HG02981 (cell line): ENCODE measurements at regions not wholly inside any gene's neighbourhood (a gene's known extent, or its start where the extent isn't known, plus 50 kb on each side); places are given as distances from the start of the nearest gene placed in this dataset.
"Not testable (repeated sequence)": the region's sequence is repeated elsewhere in the genome, so short reads cannot be mapped to it uniquely, and the experiment has no call there.

Experiments
- ATAC-seq: cut with Tn5 transposase; IDR thresholded peaks from one replicate; pipeline ENCODE4 v1.9.1; 2021; ENCODE audit warnings: mild to moderate bottlenecking, moderate library complexity; ENCODE audit not compliant: unreplicated experiment

DNA sequence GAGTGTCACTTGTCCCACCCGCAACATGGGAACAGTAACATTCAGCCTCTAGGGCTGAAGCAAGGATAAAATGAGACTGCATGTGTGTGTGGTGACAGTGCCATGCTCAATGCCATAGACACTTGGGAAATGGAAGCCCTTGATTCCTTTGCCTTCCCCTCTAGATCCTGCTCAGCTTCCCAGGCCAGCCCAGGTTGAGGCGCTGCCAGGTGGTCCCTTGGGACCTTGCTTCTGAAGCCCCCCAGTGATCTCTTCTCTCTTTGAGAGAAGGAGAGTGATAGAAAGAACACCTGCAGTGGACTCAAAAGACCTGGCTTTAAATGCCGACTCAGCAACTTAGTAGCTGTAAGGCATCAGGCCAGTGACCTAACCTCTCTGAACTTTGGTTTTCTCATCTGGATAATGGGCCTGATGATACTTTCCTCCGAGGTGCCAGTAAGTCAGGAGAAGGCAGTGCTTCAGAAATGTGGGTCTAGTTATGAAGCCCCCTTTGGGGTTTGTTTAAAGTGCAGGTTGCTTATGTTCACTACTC lies 144.5 kb downstream of the RPLP1 start:
- ATAC-seq = no peak

DNA sequence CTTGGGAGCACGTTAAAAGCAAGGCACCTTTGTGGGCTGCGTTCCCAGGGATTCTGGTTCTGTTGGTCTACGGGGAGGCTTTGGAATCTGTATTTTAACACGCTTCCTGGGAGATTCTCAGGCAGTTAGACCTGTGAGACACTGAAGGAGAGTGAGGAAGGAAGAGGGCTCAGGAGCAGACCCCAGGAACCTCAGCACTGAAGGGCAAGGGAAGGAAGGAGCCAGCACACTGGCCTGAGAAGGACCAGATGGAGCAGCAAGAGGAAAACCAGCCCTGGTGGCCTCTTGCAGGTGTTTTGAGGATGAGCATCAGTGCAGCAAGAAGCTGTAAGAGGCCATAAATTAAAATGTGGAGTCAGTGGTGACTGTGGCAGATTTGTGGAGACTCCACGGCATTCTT lies 146.7 kb downstream of the RPLP1 start:
- no peak for ATAC-seq

DNA sequence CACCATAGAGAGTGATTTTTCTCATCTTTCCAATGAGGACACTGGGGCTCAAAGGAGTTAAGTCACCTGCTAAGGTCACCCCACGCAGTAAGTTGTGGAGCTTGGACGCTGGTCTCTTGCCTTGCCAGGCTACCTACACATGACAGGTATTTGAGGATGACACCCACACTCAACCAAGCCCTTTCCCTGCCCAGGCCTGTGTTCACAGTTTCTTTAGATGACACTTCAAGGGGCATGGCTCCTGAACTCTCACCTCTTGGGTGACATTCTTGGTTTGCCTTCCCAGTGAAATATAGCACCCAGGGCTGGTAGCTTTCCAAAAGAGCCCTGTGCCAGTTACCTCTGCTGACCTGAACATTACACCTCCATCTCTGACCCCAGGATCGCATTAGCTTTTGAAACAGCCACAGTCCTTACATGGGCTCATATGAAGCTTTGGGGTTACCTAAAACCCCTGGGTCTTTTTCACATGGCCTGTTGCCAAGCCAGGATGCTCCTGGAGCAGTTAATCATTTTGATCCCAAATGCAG lies 148.0 kb downstream of the RPLP1 start:
- ATAC-seq = no peak

DNA sequence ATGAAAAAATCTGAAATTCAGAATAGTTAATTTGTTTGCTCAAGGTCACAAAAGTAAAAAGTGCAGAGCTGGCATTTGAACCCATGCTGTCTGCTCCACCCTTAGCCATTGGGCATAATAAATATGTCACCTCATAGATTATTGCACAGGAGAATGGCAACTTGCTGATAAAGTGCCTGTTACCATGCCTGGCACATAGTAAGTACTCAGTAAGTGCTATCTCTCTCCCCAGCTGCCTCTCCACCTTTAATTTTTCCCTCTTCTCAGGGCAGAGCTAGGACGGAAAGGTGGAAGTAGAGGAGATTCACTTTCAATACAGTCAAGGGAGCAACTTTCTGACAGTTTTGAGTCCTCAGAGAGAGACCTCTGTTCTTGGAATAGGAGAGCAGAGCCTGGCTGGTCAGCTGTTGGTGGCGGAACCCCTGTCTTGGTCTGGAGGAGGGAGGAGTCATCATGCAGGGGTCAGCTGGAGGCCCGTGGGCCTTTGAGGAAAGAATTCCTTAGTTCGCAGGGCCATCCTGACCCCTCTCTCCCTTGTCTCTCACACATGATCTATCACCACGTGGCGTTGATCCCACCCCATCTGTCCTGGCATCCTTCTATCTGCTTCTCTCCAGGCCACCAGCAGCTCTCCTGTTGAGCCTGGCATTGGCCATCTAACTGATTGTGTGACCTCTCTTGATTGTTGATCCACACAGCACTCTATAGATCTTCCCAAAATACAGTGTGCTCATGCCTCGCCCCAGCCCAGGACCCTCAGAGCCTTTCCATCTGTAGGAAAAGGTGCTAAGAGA lies 149.3 kb downstream of the RPLP1 start:
- ATAC-seq = no peak

DNA sequence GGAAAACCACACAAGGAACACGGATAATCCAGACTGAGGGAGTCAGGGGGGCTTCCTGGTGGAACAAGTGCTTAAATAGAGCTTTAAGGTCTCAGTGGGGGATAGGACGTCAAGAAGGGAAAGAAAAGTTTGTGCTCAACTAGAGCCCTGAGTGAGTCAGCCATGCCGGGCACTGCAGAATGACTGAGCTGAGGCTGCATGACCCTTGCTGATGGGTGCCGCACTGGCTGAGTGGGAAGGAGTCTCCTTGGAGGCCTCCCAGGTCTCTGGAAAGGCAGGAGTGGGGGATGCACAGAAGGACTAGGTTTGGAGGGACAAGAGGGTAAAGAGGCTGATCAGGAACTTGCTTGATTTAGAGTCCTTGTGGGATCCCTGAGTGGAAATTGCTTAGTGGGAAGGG lies 150.3 kb downstream of the RPLP1 start:
- no peak for ATAC-seq

DNA sequence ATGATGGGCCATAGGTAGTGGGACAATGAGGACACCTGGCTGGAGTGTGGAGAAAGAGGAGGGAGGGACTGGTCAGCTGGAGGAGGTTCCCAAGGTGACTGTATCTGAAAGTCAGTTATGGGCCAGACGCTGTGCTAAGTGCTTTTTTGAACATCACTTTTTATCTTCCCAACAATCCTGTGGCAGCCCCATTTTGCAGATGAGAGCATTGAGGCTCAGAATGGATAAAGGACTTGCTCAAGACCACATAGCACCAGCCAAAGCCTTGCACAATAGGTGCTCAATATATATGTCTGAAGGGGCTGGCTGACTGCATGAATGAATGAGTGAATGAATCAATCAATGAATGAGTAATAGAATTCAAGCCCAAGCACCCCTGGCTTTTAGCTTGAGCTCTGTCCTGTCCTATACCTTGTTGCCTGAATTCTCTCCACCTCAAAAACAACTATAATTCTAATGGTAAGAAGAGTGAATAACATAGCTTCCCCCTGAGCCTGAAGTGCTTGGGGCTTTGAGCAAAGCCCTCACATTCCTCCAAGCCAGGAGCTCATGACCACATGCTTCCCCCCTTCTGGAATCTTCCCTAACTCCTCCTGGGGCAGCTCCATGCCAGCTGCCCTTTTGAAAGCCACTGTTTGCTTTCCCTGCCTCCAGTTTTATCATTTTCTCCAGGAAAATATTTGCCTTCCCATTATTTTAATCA lies 150.9 kb downstream of the RPLP1 start:
- no peak for ATAC-seq

DNA sequence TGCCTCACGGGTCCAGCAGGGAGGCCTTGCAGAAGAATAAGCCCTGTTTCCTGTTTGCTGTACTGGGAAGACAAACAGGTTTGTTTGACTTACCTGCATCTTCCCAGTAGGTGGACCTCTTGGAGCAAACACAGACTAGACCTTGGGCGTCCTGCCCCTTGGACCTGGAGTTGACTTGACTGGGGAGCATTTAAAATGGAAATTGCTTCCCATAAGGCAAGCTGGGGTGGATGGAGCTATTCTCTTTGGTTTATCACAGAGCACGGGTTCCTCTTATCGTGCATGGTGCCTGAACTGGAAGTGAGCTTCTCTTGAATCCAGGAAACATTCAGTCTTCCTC lies 151.4 kb downstream of the RPLP1 start:
- ATAC-seq = no peak

DNA sequence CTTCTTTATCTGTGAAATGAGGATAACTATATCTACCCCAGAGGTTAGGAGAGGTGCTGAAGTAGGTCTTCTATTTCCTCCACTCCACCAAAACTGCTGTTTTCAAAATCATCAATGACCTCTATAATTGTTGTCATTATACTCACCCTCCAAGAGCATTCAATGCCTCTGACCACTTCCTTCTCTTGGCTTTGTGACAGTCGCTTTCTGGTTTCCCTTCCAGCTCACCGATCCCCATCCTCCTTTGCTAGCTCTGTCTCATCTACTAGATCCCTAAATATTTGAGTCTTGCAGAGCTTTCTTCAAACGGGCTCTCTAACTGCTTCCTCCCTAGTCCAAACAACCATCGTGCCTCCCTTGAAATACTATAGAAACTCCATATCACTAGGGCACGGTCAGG lies 153.5 kb downstream of the RPLP1 start:
- ATAC-seq = no peak

DNA sequence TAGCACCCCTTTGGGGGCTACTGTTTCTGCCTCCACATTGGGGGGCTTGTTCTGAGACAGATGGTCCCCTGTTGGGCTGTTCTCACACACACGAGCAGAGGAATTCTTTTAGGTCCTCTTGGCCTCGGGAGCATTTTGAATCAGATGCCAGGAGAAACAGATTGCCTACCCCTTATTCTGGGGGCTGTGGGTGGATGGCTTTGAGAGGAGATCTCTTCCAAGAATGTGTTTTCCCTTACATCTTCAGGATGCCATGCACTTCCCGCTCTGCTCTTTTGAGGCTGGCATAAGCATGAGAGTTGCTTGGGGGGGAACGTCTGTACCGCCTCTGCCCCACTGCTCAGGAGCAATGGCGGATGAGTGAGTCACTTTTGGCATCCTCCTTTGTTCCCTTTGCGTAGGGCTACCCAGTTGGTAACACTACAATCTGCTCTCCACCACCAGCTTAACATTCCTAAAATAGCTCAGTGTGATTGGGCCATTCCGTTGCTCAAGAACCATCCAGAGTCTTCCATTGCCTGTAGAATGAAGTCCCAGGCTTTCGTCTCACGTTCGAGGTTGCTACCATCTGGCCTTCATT lies 154.4 kb downstream of the RPLP1 start:
- ATAC-seq = no peak

DNA sequence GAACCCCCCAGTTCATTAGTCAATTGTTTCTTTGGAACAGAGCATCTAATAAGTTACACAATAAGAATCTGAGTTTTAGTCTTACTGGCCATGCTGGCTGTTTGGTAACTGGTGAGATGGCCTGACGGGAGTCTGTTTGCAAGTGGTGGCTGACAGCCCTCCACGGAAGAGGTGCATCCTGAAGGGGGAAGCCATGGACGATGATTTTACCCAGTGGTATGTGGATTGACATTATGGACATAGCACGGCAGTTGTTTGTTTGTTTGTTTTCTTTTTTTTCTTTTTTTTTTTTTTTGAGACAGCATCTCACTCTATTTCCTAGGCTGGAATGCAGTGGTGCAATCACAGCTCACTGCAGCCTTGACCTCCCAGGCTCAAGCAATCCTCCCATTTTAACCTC lies 156.0 kb downstream of the RPLP1 start:
- no peak for ATAC-seq

DNA sequence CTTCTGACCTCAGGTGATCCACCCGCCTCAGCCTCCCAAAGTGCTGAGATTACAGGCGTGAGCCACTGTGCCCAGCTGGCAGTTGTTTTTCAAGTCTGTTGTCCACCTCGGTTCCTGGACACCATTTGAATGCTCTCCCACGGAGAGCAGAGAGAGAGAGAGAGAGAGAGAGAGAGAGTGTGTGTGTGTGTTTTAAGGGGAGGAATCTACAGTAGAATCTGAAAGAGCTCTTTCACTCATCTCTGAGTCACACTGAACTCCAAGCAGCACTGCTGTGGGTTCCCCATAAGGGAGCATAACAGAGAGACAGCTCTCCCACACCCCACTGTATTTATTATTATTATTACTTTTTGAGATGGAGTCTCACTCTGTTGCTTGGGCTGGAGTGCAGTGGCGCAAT lies 156.6 kb downstream of the RPLP1 start:
- no peak for ATAC-seq

DNA sequence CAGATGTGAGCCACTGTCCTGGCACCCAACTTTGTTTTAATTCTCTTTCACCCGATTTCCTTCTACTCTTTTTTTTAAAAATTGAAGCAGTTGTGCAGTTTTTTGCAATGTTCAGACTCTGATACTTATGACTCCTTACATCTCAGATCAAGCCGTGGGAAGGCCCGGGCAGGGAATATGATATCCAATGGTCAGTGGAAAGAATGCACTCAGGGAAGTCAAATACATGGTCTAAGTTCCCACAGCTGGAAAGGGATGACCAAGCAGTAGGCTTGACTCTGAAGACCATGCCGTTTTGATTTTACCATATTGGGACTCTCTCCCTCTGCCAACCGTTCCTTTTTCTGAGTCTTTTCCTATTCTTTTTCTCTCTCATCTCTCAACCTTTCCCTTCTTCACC lies 157.2 kb downstream of the RPLP1 start:
- no peak for ATAC-seq

DNA sequence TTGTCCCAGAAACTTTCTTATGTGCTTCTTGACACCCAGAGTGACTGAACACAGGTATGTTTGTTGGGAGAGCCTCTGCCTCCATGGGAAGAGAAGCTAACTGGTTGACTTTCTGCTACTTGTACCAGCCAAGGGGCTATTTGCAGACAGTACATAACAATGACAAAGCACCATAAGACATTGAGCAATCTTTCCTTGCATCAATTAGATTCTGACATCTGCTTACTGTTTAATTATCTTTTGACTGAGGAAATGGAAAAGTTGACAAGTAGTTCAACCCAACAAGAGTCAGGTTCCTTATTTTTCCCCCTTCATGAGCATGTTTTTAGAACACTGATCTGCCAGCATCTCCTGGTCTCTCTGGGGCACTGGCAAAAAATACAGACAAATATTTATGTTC lies 157.7 kb downstream of the RPLP1 start:
- ATAC-seq = no peak

DNA sequence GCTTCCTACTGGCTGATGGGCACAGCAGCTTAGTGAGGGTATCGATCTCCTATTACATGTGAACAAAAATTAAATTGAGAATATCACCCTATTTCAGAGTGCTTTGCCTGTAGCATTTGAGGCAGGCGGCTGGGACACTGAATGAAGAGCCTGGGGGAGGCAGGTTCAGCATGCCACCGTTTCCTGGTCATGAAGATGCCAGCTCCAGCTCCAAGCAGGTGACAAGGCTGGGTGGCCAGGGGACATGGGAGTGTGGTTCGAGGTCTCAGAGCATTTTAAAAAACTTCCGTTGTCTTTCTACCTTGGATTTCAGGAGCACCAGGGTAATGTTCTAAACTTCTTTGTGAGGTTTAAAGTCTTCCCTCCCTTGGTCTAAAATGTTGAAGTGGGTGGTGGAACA lies 158.2 kb downstream of the RPLP1 start:
- no peak for ATAC-seq

DNA sequence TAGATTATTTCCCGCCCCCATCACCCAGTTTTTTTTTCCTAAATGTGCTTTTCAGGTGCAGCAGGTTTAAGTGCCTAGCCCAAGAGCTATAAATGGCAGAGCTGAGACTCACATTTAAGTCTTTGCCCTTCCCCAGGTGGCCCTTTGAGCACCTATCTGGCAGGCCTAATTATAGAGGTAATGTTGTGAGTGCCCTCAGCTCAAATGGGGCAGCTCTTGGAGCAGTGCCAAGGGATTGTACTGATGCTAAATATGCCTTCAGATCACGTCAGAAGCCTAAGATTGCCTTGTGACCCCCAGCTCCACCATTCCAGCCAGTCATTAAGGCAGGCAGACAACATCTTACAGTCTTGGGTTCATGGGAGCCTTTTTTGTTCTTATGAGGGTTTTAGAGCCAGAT lies 159.5 kb downstream of the RPLP1 start:
- no peak for ATAC-seq

DNA sequence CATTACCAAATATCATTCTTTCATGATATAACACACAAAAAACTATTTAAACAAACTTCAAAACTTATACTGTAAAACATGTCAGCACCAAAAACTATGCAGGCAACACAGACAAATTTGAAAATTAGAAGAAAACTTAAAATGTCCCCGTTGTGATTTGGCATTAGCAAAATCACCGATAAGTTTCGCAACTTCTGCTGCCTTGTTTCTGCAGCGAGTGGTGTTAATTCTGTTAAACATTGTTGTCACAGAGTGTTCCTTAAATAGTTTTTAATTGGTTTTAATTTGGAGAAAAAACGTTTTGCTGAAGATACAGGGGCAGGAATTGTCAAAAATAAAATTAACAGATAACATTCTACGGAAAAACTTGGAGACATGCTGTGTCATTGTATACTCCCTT lies 160.6 kb downstream of the RPLP1 start:
- ATAC-seq = no peak

DNA sequence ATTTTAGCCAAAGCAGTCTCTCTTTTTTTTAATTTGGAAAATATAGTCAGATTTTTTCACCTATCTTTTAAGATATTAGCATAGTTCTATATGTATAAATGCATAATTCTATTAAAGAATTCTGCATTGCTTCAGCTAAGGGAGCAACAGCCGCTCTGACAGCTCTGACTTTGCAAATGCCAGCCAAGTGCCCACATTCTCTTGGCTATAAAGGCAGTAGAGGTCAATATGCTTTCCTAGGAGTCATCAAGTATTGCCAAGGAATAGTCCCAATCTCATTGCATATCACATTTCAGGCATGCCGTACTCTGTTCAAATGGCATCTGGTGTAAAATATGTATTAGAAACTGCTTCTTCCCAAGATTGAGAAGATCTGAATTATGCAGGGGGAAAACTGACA lies 161.4 kb downstream of the RPLP1 start:
- no peak for ATAC-seq

DNA sequence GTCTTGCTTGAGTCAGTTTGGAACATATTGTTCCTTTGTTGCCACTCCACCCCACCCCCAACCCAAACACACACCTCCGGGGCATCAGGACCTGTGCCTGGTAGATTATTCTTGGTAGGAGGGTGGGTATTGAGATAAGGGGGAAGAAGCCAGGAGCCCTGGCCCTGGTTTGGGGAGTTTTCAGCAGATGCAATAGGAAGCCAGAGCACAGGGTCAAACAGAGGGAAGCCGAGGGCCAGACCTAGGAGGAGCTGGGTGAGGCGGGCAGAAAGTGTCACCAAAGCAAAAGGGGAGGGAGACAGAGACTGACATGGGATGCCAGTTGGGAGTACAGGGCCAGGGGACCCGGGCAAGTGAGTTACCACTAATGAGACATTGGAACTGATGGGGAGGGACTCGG lies 163.1 kb downstream of the RPLP1 start:
- no peak for ATAC-seq

DNA sequence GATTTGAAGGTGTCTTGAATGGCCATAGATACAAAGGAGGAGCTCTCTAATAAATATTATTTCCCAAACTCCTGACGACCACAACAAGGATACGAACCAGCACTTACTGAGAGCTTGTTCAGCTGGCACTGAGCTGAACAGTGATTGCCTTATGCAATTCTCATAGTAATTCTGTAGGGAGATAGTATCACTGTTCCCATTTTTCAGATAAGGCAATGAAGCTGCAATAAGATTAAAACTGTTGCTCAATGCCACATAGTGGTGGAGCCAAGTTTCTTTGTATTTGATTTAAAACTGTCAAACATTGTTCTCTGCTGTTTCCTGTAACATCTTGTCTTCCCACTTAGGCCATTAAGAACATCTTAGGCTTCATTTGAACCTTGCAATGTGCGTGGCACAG lies 163.9 kb downstream of the RPLP1 start:
- ATAC-seq = no peak

DNA sequence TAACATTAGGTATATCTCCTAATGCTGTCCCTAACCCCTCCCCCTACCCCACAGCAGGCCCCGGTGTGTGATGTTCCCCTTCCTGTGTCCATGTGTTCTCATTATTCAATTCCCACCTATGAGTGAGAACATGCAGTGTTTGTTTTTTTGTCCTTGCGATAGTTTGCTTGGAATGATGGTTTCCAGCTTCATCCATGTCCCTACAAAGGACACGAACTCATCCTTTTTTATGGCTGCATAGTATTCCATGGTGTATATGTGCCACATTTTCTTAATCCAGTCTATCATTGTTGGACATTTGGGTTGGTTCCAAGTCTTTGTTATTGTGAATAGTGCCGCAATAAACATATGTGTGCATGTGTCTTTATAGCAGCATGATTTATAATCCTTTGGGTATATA lies 164.5 kb downstream of the RPLP1 start:
- ATAC-seq = not testable (repeated sequence)

DNA sequence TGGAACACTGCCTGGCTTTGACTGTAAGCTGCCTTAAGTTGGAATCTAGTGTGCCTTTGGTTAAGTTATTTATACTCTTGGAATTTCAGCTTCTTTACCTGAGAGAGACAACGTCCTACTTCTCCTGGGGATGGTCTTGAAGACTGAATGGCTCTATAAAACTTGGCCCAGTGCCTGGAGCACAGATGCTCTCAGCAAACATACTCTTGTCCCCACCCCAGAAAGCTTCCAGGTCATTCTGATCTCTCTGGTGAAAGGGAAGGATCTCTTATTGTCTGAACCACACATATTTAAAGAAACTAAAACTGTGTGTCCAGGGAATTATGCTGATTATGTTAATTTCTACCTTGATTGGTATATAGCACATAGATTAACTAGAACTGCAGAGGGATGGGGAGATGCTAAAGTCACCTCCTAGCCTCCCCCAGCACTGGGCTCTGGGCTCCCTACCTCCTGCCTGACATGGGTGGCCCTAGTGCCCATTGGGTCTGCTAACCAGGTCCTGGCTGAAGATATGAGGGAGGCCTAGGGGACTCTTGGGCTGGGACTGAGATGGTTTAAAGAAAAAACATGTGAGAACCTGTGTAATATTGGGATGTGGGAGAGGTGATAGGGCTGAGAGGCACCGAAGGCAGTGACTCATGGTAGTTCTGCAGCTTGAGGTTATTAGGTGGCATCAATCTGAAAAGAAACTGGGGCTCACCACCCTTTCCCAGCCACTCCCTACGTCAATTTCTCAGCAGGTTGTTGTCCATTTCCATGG lies 171.0 kb downstream of the RPLP1 start:
- ATAC-seq = no peak
